CD8-positive, alpha-beta memory T cell (primary cell): ENCODE measurements at regions not wholly inside any gene's neighbourhood (a gene's known extent, or its start where the extent isn't known, plus 50 kb on each side); places are given as distances from the start of the nearest gene placed in this dataset.
A peak's percentile ranks its signal among the peaks of the same experiment; 100 is the strongest.
"Not testable (repeated sequence)": the region's sequence is repeated elsewhere in the genome, so short reads cannot be mapped to it uniquely, and the experiment has no call there.

Experiments used
- CTCF ChIA-PET: fragments of 350-600 bp; sonication (Branson Sonifier 250); formaldehyde crosslinking; loops from one replicate; lab custom pipeline; 2021; ENCODE audit warnings: antibody characterized with exemption; lab: Charles Lee
- POLR2A ChIA-PET: fragments of 350-600 bp; sonication (Branson Sonifier 250); formaldehyde crosslinking; loops from one replicate; lab custom pipeline; 2021; ENCODE audit warnings: antibody characterized with exemption; lab: Charles Lee
- DNase-seq, 5 donors: peaks; one replicate each; pipeline versions ENCODE4 v3.0.0 to v3.0.0-alpha.2; 2020 to 2022; ENCODE audit warnings: mixed read lengths in 1 of 5
- H3K27ac ChIP-seq: one replicate; pipeline ENCODE4 v1.7.0; 2013; ENCODE audit warnings: low read depth, mild to moderate bottlenecking, low read length, moderate library complexity
- H3K27me3 ChIP-seq: 2 replicates; pipeline ENCODE4 v1.7.0; 2013; ENCODE audit warnings: low read length, mild to moderate bottlenecking; ENCODE audit not compliant: insufficient read depth, poor library complexity, severe bottlenecking
- H3K36me3 ChIP-seq: 2 replicates; pipeline ENCODE4 v1.7.0; 2013; ENCODE audit warnings: mild to moderate bottlenecking, low read length, moderate library complexity; ENCODE audit not compliant: insufficient read depth
- H3K4me1 ChIP-seq: 2 replicates; pipeline ENCODE4 v1.7.0; 2013; ENCODE audit warnings: mild to moderate bottlenecking, low read length, moderate library complexity; ENCODE audit not compliant: insufficient read depth
- H3K4me3 ChIP-seq: 2 replicates; pipeline ENCODE4 v1.7.0; 2013; ENCODE audit warnings: mild to moderate bottlenecking, low read length
- H3K9me3 ChIP-seq: 2 replicates; pipeline ENCODE4 v1.7.0; 2013; ENCODE audit warnings: mild to moderate bottlenecking, low read length
- H3K27ac Mint-ChIP-seq, 8 donors: one replicate each; pipeline ENCODE4 v1.8.0; 2020 to 2021; ENCODE audit warnings: mixed read lengths in 8 of 8, mild to moderate bottlenecking in 6 of 8, inconsistent platforms in 3 of 8, moderate library complexity in 3 of 8
- H3K27me3 Mint-ChIP-seq, 2 donors: one replicate each; pipeline ENCODE4 v1.8.0; 2020 to 2021; ENCODE audit warnings: mixed read lengths in 2 of 2, mild to moderate bottlenecking in 1 of 2, moderate library complexity in 1 of 2
- H3K36me3 Mint-ChIP-seq, 3 donors: one replicate each; pipeline ENCODE4 v1.8.0; 2020 to 2021; ENCODE audit warnings: mixed read lengths in 3 of 3, inconsistent platforms in 1 of 3, mild to moderate bottlenecking in 1 of 3
- H3K4me1 Mint-ChIP-seq, 3 donors: one replicate each; pipeline ENCODE4 v1.8.0; 2020 to 2021; ENCODE audit warnings: mixed read lengths in 3 of 3, inconsistent platforms in 1 of 3, mild to moderate bottlenecking in 1 of 3
- H3K4me3 Mint-ChIP-seq, 7 donors: one replicate each; pipeline ENCODE4 v1.8.0; 2020 to 2021; ENCODE audit warnings: mixed read lengths in 7 of 7, mild to moderate bottlenecking in 6 of 7, moderate library complexity in 4 of 7, inconsistent platforms in 2 of 7
- H3K9me3 Mint-ChIP-seq, 5 donors: one replicate each; pipeline ENCODE4 v1.8.0; 2020 to 2022; ENCODE audit warnings: mixed read lengths in 5 of 5, mild to moderate bottlenecking in 3 of 5, moderate library complexity in 2 of 5, inconsistent platforms in 1 of 5

- H3K4me1 Mint-ChIP-seq = no peaks in the 10 kb centered on the region
- peaks cover 0 to 8% of the 10 kb centered on the region in 2 donors for H3K27me3 Mint-ChIP-seq
- CTCF ChIA-PET = no interaction called here
Measured at GRCh38 chrX:40394302-40394701, 186.5 kb upstream of the ATP6AP2 start.

GRCh38 chrX:40392599-40392998, 188.2 kb upstream of the ATP6AP2 start:
- POLR2A ChIA-PET = no interaction called here
- Histone ChIP-seq H3K4me1 (no peaks in the 10 kb centered on the region), H3K36me3 (no peaks in the 10 kb centered on the region), H3K27ac (no peak overlapping the region), H3K4me3 (no peak overlapping the region), H3K27me3 (no peaks in the 10 kb centered on the region), H3K9me3 (no peaks in the 10 kb centered on the region)
- Mint-ChIP-seq H3K4me3 (no peak overlapping the region), H3K4me1 (no peaks in the 10 kb centered on the region), H3K27me3 (peaks cover 0 to 8% of the 10 kb centered on the region in 2 donors), H3K27ac (no peak overlapping the region), H3K36me3 (peaks cover 0 to 8% (median 0%) of the 10 kb centered on the region in 3 donors), H3K9me3 (peaks cover 0 to 7% (median 2%) of the 10 kb centered on the region in 5 donors)
- no peak for DNase-seq
- CTCF ChIA-PET = interaction anchor here (1.0 kb wide), 1 partner anchor 11 kb away, joined by 3 read pairs; no protein-coding TSS in a partner anchor

More at GRCh38 chrX:40394302-40394701, 186.5 kb upstream of the ATP6AP2 start:
- Mint-ChIP-seq H3K4me3 (no peak overlapping the region), H3K36me3 (peaks cover 0 to 8% (median 0%) of the 10 kb centered on the region in 3 donors), H3K27ac (no peak overlapping the region), H3K9me3 (peaks cover 0 to 7% (median 4%) of the 10 kb centered on the region in 5 donors)
- Histone ChIP-seq H3K4me3 (no peak overlapping the region), H3K4me1 (no peaks in the 10 kb centered on the region), H3K27ac (no peak overlapping the region), H3K9me3 (no peaks in the 10 kb centered on the region), H3K36me3 (no peaks in the 10 kb centered on the region), H3K27me3 (no peaks in the 10 kb centered on the region)
- POLR2A ChIA-PET = no interaction called here
- no peak for DNase-seq

GRCh38 chrX:40391662-40392061, 189.1 kb upstream of the ATP6AP2 start:
- Histone ChIP-seq H3K27ac (no peak overlapping the region), H3K4me1 (no peaks in the 10 kb centered on the region), H3K9me3 (no peaks in the 10 kb centered on the region), H3K36me3 (no peaks in the 10 kb centered on the region), H3K4me3 (no peak overlapping the region), H3K27me3 (no peaks in the 10 kb centered on the region)
- CTCF ChIA-PET = no interaction called here
- Mint-ChIP-seq H3K36me3 (peaks cover 0 to 1% (median 0%) of the 10 kb centered on the region in 3 donors), H3K4me1 (no peaks in the 10 kb centered on the region), H3K27me3 (peaks cover 0 to 3% of the 10 kb centered on the region in 2 donors), H3K4me3 (no peak overlapping the region), H3K27ac (no peak overlapping the region), H3K9me3 (no peaks in the 10 kb centered on the region)
- DNase-seq = no peak
- POLR2A ChIA-PET = no interaction called here

- Mint-ChIP-seq H3K27ac (no peak overlapping the region), H3K4me1 (no peaks in the 10 kb centered on the region), H3K27me3 (peaks cover 0 to 3% of the 10 kb centered on the region in 2 donors), H3K4me3 (no peak overlapping the region), H3K9me3 (peaks cover 0 to 2% (median 0%) of the 10 kb centered on the region in 5 donors), H3K36me3 (no peaks in the 10 kb centered on the region)
- Histone ChIP-seq H3K9me3 (no peaks in the 10 kb centered on the region), H3K4me3 (no peak overlapping the region), H3K27me3 (no peaks in the 10 kb centered on the region), H3K36me3 (no peaks in the 10 kb centered on the region), H3K27ac (no peak overlapping the region), H3K4me1 (no peaks in the 10 kb centered on the region)
- ChIA-PET CTCF (no interaction called here), POLR2A (no interaction called here)
- DNase-seq = no peak
Measured at GRCh38 chrX:40389555-40389954, 191.2 kb upstream of the ATP6AP2 start.

GRCh38 chrX:40388441-40388840, 192.3 kb upstream of the ATP6AP2 start:
- no peaks in the 10 kb centered on the region for H3K4me1 ChIP-seq
- H3K27me3 Mint-ChIP-seq = peaks cover 0 to 3% of the 10 kb centered on the region in 2 donors
- no peak overlapping the region for H3K4me3 Mint-ChIP-seq
- no peak overlapping the region for H3K4me3 ChIP-seq
- H3K9me3 ChIP-seq = no peaks in the 10 kb centered on the region
- no peaks in the 10 kb centered on the region for H3K27me3 ChIP-seq
- no peaks in the 10 kb centered on the region for H3K36me3 ChIP-seq
- no peaks in the 10 kb centered on the region for H3K36me3 Mint-ChIP-seq
- no peak overlapping the region for H3K27ac Mint-ChIP-seq
- DNase-seq = no peak
- H3K27ac ChIP-seq = no peak overlapping the region
- no peaks in the 10 kb centered on the region for H3K4me1 Mint-ChIP-seq
- ChIA-PET CTCF (no interaction called here), POLR2A (no interaction called here)
- H3K9me3 Mint-ChIP-seq = peaks cover 0 to 2% (median 0%) of the 10 kb centered on the region in 5 donors

- H3K4me3 ChIP-seq, H3K4me1 ChIP-seq, CTCF ChIA-PET, H3K36me3 Mint-ChIP-seq, H3K27ac Mint-ChIP-seq, H3K27me3 Mint-ChIP-seq, POLR2A ChIA-PET, H3K9me3 ChIP-seq, H3K4me3 Mint-ChIP-seq, H3K9me3 Mint-ChIP-seq, DNase-seq, H3K27me3 ChIP-seq, H3K27ac ChIP-seq, H3K4me1 Mint-ChIP-seq, H3K36me3 ChIP-seq: not testable (repeated sequence)
Measured at GRCh38 chrX:40387869-40388268, 192.9 kb upstream of the ATP6AP2 start.

GRCh38 chrX:40387311-40387710, 193.5 kb upstream of the ATP6AP2 start:
- H3K27me3 Mint-ChIP-seq, DNase-seq, H3K36me3 Mint-ChIP-seq, H3K4me1 ChIP-seq, H3K4me3 ChIP-seq, H3K9me3 Mint-ChIP-seq, H3K27ac ChIP-seq, H3K36me3 ChIP-seq, H3K4me1 Mint-ChIP-seq, CTCF ChIA-PET, H3K27me3 ChIP-seq, H3K9me3 ChIP-seq, H3K4me3 Mint-ChIP-seq, POLR2A ChIA-PET: not testable (repeated sequence)
- peak overlapping the region in 1 of 8 donors; percentile 13 for H3K27ac Mint-ChIP-seq

- ChIA-PET CTCF (no interaction called here), POLR2A (no interaction called here)
- Histone ChIP-seq H3K4me1 (no peaks in the 10 kb centered on the region), H3K36me3 (no peaks in the 10 kb centered on the region), H3K4me3 (no peak overlapping the region), H3K9me3 (no peaks in the 10 kb centered on the region), H3K27me3 (no peaks in the 10 kb centered on the region), H3K27ac (no peak overlapping the region)
- no peak for DNase-seq
- no peak overlapping the region for H3K27ac Mint-ChIP-seq
- peaks cover 0 to 5% (median 0%) of the 10 kb centered on the region in 5 donors for H3K9me3 Mint-ChIP-seq
- no peaks in the 10 kb centered on the region for H3K4me1 Mint-ChIP-seq
- H3K4me3 Mint-ChIP-seq = no peak overlapping the region
- H3K36me3 Mint-ChIP-seq = no peaks in the 10 kb centered on the region
- H3K27me3 Mint-ChIP-seq = peaks cover 0 to 3% of the 10 kb centered on the region in 2 donors
Measured at GRCh38 chrX:40385682-40386081, 195.1 kb upstream of the ATP6AP2 start.

- H3K27ac ChIP-seq = no peak overlapping the region
- ChIA-PET POLR2A (no interaction called here), CTCF (no interaction called here)
- H3K9me3 ChIP-seq = no peaks in the 10 kb centered on the region
- Mint-ChIP-seq H3K4me3 (no peak overlapping the region), H3K4me1 (no peaks in the 10 kb centered on the region), H3K9me3 (peaks cover 0 to 5% (median 0%) of the 10 kb centered on the region in 5 donors), H3K27me3 (peaks cover 0 to 3% of the 10 kb centered on the region in 2 donors), H3K36me3 (no peaks in the 10 kb centered on the region), H3K27ac (no peak overlapping the region)
- H3K36me3 ChIP-seq = no peaks in the 10 kb centered on the region
- no peaks in the 10 kb centered on the region for H3K27me3 ChIP-seq
- H3K4me1 ChIP-seq = no peaks in the 10 kb centered on the region
- no peak overlapping the region for H3K4me3 ChIP-seq
- DNase-seq = no peak
Measured at GRCh38 chrX:40385256-40385655, 195.5 kb upstream of the ATP6AP2 start.
